Bronchial epithelial cell (primary cell): ENCODE measurements at regions not wholly inside any gene's neighbourhood (a gene's known extent, or its start where the extent isn't known, plus 50 kb on each side); places are given as distances from the start of the nearest gene placed in this dataset.
A peak's percentile ranks its signal among the peaks of the same experiment; 100 is the strongest.

Experiments used
- DNase-seq: peaks from one replicate; pipeline ENCODE4 v3.0.0-alpha.2; 2010; ENCODE audit warnings: low read depth
- FAIRE-seq: peaks from 2 replicates; lab custom pipeline; 2011; peaks lifted over from hg19 to GRCh38; lab: Jason Lieb, UNC
- H3K27me3 ChIP-seq: 2 replicates; pipeline ENCODE4 v1.5.1; 2011; ENCODE audit warnings: low read length; ENCODE audit not compliant: control insufficient read depth, insufficient read depth
- H3K36me3 ChIP-seq: 2 replicates; pipeline ENCODE4 v1.5.1; 2011; ENCODE audit warnings: low read length; ENCODE audit not compliant: control insufficient read depth, insufficient read depth
- H3K4me3 ChIP-seq: 2 replicates; pipeline ENCODE4 v1.5.1; 2011; ENCODE audit warnings: mild to moderate bottlenecking, low read depth, low read length, control low read depth
- CTCF ChIP-seq: IDR thresholded peaks from 2 replicates; pipeline ENCODE4 v1.5.1; 2011; ENCODE audit warnings: mild to moderate bottlenecking, moderate library complexity, low read length, control low read depth, inconsistent platforms; ENCODE audit not compliant: insufficient read depth, severe bottlenecking

- TF ChIP-seq CTCF, result no peak
- peak; percentile 21 for DNase-seq
- Histone ChIP-seq H3K27me3 (no peaks in the 10 kb centered on the region), H3K4me3 (no peak overlapping the region), H3K36me3 (no peaks in the 10 kb centered on the region)
- no peak for FAIRE-seq
Observed at GRCh38 chr7:80373429-80374032, 138.3 kb downstream of the GNAT3 start.

- FAIRE-seq (no peak), DNase-seq (no peak)
- TF ChIP-seq CTCF, result no peak
- no peaks in the 10 kb centered on the region for H3K36me3 ChIP-seq
- H3K27me3 ChIP-seq, result no peaks in the 10 kb centered on the region
- no peak overlapping the region for H3K4me3 ChIP-seq
Observed at GRCh38 chr7:80372415-80372814, 139.4 kb downstream of the GNAT3 start.

GRCh38 chr7:80370587-80370986, 141.3 kb downstream of the GNAT3 start:
- FAIRE-seq, result no peak

GRCh38 chr7:80369321-80369720, 142.5 kb downstream of the GNAT3 start:
- no peak for FAIRE-seq
- Histone ChIP-seq H3K4me3 (no peak overlapping the region), H3K36me3 (no peaks in the 10 kb centered on the region), H3K27me3 (no peaks in the 10 kb centered on the region)
- DNase-seq, result no peak
- TF ChIP-seq CTCF, result no peak

More at GRCh38 chr7:80370587-80370986, 141.3 kb downstream of the GNAT3 start:
- no peak for TF ChIP-seq CTCF
- no peak for DNase-seq
- H3K4me3 ChIP-seq, result no peak overlapping the region
- no peaks in the 10 kb centered on the region for H3K27me3 ChIP-seq
- no peaks in the 10 kb centered on the region for H3K36me3 ChIP-seq

GRCh38 chr7:80362677-80363076, 149.2 kb downstream of the GNAT3 start:
- peak; percentile 29 for DNase-seq
- FAIRE-seq, result no peak
- Histone ChIP-seq H3K27me3 (no peaks in the 10 kb centered on the region), H3K4me3 (no peak overlapping the region), H3K36me3 (no peaks in the 10 kb centered on the region)
- TF ChIP-seq CTCF, result no peak
